NCI-H2171 treated with DMSO at 0.1 percent for 48 hours (cell line): ENCODE measurements at regions not wholly inside any gene's neighbourhood (a gene's known extent, or its start where the extent isn't known, plus 50 kb on each side); places are given as distances from the start of the nearest gene placed in this dataset.
"Not testable (repeated sequence)": the region's sequence is repeated elsewhere in the genome, so short reads cannot be mapped to it uniquely, and the experiment has no call there.

Source experiments
- DNase-seq: peaks from one replicate; lab custom pipeline; 2025; lab: John Stamatoyannopoulos, UW

DNA sequence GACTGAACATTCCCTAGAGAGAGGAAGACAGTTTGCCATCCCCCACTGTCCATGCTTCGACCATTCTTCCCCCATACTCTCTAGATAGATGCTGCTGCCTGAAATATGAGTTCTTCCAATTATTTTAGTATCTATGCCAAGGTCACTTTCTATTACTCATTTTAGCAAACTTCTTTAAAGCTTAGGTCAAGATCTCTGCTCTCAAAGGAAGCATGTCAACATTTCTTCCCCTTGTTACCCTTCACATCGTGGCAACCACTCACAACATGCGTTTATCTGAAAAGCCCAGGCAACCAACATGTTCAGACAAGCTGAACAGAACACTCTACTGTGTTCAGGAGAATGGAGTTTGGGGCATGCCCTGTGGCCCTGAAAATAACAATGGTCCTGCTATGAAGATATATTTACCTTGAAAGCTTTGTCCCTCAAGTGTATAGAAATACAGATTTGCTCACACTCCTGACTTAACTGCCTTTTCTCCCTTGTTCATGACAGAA is 138.4 kb upstream of the KIF2A start:
- no peak for DNase-seq

- DNase-seq, result no peak
These were observed 137.3 kb upstream of the KIF2A start for GRCh38 chr5:62168506-62169281.

DNA sequence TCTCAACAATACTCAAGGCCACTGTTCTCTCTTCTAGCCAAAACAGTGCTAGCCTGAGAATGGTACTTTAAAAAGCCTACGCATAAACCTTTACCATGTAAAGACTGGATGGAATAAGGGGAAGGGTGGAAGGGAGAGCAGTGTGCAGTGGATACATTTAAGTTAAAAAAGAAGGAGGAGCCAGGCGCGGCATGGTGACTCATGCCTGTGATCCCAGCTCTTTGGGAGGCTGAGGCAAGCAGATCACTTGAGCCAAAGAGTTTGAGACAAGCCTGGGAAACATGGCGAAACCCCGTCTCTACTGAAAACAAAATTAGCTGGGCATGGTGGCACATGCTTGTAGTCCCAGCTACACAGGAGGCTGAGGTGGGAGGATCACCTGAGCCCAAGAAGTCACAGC is 127.7 kb upstream of the KIF2A start:
- DNase-seq, result no peak

DNA sequence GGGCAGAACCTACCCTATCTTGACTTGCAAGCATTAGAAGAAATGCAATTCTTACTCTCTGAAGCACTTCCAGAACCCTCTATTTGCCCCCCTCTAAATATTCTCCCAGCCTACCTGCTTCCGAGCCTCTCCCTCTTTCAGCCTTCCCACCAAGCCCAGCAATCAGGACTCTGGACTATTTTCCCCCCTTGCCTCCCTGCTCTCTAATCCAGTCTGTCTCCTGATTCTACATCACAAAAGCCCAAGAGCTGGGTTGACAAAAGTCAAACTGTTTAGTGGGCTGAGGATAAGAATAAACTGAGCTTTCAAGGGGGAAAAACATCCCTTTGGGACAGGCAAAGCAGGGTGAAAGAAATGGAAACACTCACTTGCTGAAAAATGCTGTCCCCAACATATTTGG is 123.2 kb upstream of the KIF2A start:
- no peak for DNase-seq

DNA sequence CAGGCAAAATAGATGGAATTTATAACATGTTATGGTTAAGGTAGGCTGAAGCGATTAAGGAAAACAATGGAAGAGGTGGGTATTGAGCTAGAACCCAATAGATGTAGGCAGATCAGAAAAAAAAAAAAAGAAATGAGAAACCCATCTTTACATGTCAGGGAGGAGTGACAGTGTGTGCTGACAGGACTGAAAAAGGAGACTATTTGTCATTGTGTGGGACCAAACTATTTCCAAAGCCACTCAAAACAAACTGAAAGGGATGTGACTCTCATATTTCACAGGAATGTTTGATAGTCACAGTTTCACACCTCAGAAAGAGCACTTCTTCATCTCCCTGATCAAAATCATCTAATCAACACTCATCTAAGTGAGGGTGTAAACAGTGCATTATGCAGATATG is 122.3 kb upstream of the KIF2A start:
- DNase-seq, result no peak

DNA sequence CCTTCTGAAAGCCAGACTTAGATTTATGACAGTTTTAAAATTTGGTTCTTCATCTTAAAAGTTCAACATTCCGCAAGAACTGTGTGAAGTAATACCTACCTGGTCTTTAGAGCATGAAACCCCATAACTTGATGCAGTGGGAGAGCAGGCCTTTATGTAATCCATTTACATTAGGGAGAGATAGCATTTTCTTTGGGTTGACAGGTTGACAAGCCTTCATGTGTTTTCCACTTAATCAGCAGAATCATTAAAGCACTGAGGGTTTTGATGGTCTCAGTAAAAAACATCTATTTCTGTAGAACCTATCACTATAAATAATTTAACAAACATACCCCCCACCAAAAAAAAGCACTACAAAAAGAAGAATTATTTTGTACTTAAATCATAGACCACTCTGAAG is 121.6 kb upstream of the KIF2A start:
- DNase-seq, result no peak

GRCh38 chr5:62190173-62190572 is 115.8 kb upstream of the KIF2A start:
- DNase-seq, result no peak

DNA sequence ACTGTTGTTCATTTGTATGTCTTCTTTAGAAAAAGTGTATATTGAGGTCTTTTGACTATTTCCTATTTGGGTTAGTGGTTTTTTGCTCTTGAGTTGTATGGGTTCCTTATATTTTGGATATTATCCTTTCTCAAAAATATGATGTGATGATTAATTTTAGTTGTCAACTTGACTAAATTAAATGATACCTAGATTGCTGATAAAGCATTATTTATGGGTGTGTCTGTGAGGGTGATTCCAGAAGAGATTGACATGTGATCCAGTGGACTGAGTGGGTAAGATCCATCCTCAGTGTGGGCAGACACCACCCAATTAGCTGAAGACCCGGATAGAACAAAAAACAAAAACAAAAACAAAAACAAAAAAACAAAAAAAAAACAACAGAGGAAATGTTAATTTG is 115.1 kb upstream of the KIF2A start:
- DNase-seq, result no peak

DNA sequence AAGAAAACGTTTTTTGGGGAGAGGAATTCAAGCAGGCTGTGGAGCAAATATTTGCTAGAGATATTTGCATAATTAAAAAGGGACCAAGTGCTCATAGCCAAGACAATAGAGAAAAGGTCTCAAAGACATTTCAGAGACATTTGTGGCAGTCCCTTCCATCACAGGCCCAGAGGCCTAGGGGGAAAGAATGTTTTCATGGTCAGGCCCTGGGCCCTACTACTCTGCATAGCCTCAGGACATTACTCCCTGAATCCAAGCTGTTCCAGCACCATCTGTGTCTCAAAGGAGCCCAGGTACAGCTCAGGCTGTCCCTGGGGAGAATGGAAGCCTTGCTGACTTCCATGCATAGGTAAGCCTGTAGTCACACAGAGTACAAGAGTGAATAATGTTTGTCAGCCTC is 113.0 kb upstream of the KIF2A start:
- DNase-seq, result no peak

- DNase-seq, result not testable (repeated sequence)
These were observed 109.5 kb upstream of the KIF2A start for GRCh38 chr5:62196532-62196931.

GRCh38 chr5:62197697-62198096 is 108.3 kb upstream of the KIF2A start:
- DNase-seq, result no peak

DNA sequence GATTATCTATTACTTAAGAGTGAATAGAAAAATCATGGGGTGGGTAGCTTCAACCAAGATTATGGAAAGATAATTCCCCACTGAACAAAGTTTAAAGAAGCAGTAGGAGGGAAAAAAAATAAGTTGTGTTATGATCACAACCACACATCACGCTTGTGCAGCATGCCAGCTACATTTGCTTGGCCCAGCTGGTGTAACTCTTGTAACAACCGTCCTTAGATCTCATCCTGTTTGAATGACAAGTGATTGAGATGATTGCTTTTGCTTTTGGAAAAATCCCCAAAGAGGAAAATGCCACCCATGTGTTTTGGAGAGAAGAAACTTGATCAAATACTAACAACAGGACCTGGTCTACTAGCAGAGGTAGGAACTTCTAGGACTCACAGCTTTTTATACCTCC is 107.6 kb upstream of the KIF2A start:
- no peak for DNase-seq

DNA sequence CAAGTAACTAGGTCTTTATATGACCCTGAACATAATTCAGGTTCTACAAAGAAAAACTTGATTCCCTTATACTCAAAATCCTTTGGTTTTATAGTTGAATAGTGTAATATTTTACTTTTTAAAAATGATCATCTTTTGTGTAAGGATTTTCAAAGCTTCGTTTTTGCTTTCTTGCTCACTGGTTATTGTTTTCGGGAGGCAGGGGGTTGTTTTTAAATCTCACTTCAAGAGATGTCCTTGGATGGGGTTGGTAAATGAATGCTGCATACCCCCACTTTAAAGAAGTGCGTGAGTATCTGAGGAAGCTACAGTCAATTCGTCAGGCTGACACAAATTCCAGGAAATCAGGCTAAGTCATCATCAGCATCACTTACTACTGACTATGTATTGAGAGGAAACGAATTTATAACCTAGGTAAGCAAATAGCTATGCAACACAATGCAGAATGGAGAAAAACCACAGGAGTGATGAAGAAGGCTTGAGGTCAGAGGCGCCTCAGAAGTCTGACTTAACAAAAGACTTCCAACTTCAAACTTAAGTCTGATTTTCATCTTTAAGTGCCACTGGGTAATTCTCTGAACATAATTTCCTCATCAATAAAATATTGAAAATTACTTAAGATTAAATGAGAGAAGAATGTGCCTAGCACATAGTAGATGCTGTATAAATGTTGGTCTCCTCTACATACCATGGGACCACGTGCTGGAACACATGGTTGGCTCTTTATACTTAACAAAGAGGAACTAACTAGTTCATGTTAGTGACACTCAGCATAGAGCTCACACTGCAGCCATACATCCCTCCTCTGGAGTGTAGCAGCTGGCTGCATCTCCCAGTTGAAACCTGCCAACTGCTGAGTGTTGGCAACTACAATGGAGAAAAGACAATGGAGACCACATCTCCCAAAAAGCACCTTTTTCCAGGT is 106.0 kb upstream of the KIF2A start:
- no peak for DNase-seq

- DNase-seq, result no peak
These were observed 99.7 kb upstream of the KIF2A start for GRCh38 chr5:62206150-62206829.

DNA sequence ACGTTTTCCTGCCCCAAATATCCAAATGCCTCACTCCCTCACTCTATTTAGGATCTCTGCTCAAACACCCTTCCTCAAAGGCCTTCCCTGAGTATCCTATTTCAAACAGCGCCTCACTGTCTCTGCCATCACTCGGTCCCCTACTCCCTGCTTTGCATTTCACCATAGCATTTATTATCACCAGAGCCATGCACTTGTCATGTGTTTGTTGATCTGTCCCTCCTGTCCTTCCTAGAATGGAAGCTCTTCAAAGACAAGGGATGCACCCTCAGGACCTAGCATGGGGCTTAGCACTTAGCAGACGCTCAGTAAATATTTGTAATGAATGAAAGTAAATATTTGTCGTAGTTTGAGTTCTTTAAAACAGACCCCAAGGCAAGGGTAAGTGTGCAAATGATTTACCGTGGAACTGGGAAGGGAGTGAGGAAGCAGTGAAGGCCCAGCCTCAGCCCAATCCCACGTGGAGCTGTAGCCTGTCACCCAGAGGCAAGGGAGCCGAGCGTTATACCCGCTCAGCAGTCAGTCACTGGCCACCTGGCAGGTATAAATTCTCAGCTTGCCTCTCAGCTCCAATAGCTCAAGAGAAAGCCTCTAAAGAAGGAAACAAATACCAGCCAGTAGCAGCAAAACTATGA is 97.7 kb upstream of the KIF2A start:
- DNase-seq, result no peak

DNA sequence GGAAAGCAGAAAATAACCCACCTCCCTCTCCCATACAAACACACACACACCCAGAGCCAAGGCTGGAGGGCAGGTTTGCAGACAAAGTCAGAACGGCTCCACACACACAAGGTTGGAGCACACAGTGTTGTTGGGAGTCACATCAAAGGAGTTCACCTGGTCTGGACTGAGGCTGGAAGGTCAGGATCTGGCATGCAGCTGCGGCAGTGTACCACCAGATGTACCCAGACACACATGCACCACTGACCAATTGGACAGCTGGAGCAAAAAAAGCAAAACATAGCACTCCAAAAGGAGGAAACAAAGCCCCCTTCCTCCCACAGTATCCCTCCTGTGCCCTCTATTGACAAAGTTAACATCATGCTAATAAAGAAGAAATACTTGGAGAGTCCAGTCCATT is 94.6 kb upstream of the KIF2A start:
- DNase-seq, result no peak

DNA sequence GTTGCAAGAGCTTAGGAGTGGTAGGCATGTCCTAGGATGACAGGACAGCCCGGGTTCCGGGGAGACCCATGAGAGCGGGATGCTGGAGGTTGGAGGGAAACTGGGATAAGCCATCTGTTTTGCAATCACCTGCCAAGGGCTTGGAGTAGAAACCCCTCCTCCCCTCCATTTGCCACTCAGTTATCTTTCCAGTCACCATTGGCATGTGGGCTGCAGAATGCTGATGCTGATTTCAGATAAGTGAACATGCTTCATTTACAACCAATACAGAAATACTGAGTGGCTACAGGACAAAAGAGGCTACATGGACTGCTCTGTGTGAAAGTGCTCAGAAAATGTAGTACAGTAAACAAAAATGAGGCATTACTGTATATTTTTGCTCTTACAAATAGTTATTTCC is 93.4 kb upstream of the KIF2A start:
- DNase-seq, result peak; percentile 2

DNA sequence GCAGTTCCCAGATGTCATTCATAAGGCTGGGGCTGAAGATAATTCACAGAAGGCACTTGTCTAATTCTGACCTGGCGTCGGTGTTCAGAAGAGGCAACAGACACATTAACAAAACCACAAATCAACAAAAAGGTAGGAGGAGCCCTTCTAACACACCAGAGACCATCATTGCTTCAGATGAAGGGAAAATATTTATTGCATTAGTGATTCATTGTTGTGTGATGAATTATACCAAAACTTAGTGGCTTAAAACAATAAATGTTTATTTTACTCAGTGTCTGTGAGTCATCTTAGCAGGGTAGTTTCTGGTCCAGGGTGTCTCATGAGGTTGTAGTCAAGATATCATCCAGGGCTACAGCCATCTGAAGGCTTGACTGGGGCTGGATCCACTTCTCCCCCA is 91.3 kb upstream of the KIF2A start:
- DNase-seq, result no peak

- not testable (repeated sequence) for DNase-seq
These were observed 89.4 kb upstream of the KIF2A start for GRCh38 chr5:62216603-62217002.

DNA sequence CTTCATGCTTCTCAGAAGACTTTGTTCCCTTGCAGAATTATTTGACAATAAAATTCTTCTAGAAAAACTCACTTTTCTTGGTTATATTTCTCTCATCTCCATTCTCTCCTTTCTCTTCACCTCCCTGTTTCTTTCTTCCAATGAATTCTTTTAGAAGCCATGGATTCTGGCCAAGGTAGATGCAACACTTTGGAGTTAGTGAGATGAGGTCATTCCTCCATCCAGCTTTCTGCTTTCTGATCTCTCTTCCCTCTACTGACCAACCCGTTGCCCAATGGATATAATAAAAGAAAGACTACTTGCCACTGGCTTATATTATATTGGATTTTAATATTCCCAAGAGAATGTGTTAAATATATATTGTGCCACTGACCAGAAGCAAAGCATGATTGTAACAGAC is 88.9 kb upstream of the KIF2A start:
- DNase-seq, result not testable (repeated sequence)

DNA sequence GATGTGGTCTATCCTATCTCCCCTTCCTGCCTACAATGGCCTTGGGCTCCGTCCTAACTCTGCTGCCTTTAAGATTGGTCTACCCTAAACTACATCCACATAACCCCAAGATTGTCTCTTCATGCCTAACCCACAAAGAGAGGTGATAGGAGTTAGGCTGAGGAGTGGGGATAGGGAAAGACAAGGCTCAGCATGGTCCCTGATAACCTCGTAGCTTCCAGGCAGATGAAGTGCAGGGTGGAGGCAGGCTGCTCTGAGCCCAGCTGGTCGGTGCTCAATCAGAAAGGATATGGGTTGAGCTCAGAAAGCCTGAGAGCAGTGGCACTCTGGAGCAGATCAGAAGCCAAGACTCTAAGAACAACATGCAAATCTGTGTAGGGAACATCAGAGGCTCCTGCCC is 87.1 kb upstream of the KIF2A start:
- DNase-seq, result not testable (repeated sequence)

DNA sequence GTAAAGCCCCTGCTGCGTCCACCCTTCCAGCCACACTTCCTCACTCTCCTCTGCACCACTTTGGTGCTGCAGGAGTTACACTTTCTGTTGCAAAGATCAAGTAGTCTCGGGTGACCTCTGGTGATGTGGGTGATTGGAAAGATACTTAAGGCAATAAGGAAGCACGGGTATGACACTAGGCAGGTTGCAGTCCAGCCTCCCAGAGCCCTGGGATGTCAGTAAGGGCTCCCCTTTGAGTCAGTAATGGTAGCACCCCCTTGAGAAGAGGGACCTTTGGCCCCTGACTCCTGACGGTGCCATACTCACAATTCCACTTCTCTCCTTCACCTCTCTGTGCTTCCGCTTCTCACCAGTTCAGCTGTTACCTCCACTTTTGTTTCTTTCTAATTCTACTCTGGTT is 84.1 kb upstream of the KIF2A start:
- not testable (repeated sequence) for DNase-seq
